PFSK-1 (cell line): ENCODE measurements at regions not wholly inside any gene's neighbourhood (a gene's known extent, or its start where the extent isn't known, plus 50 kb on each side); places are given as distances from the start of the nearest gene placed in this dataset.

Experiments
- FOXP2 ChIP-seq: optimal IDR thresholded peaks from 2 replicates; pipeline ENCODE3; 2011; ENCODE audit warnings: borderline replicate concordance, control low read depth, inconsistent platforms; ENCODE audit not compliant: insufficient read depth; ENCODE audit errors: extremely low read length, extremely low read depth
- POLR2AphosphoS5 ChIP-seq: IDR thresholded peaks from 2 replicates; pipeline ENCODE4 v1.6.1; 2012; ENCODE audit warnings: low read depth, mild to moderate bottlenecking, control low read depth, low read length, moderate library complexity
- REST ChIP-seq, 2 experiments: IDR thresholded peaks; 2 replicates each; pipeline versions ENCODE4 v1.6.1 to v1.8.0; 2011 to 2012; ENCODE audit warnings: low read depth in 2 of 2, low read length in 2 of 2, control low read depth in 1 of 2, inconsistent platforms in 1 of 2, mild to moderate bottlenecking in 1 of 2, moderate library complexity in 1 of 2; ENCODE audit not compliant: insufficient read depth in 1 of 2
- SIN3A ChIP-seq: IDR thresholded peaks from 2 replicates; pipeline ENCODE4 v1.6.1; 2012; ENCODE audit warnings: mild to moderate bottlenecking, low read length, moderate library complexity, borderline replicate concordance; ENCODE audit not compliant: insufficient read depth
- TAF1 ChIP-seq: IDR thresholded peaks from 2 replicates; pipeline ENCODE4 v1.6.1; 2012; ENCODE audit warnings: low read length, control low read depth, borderline replicate concordance; ENCODE audit not compliant: insufficient read depth

GRCh38 chr2:145849466-145849865 is 1329.5 kb upstream of the ZEB2 start:
- TF ChIP-seq TAF1 (no peak), SIN3A (no peak), POLR2AphosphoS5 (no peak)

DNA sequence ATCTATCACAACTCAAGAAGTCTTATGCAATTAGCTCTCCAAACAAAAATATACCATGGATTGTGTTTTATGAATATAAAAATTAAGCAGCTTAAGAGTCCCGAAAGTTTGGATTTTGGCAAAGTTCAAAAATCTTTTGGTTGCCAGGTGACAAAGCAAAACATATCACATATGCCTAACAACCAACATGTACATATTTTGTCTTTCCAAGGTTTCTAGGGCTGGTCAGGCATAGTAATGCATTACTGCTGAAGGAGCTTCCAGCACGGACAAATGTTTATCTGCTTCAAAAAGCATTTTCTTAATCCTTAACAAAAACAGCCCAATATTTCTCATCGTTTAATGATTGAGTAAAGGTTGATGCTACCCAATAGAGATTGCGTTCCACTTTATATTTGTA is 1327.1 kb upstream of the ZEB2 start:
- TF ChIP-seq POLR2AphosphoS5 = no peak
- no peak for TF ChIP-seq REST (IDR thresholded peaks at IDR 0.05; ENCODE audit: insufficient read depth in 1 of 2, low read depth in 2 of 2, low read length in 2 of 2)
- TF ChIP-seq FOXP2 = no peak
- no peak for TF ChIP-seq SIN3A
- no peak for TF ChIP-seq TAF1

DNA sequence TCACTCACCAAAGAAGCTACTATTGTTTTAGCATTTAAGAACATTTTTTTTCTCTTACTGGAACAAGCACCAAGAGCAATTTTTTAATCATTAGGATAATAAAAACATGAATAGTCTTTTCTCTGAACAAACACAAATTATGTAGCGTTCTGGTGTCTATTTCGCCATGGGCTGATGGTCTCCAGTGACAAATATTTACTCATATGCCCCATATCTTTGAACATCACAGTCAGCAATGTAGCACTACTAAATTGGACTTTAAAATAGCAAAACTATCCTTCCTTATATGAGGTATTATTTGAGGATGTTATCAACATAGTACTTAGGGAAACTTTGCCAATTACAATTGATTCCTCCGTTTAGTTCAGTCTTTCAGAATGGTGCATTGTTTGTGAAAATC is 1326.0 kb upstream of the ZEB2 start:
- TF ChIP-seq SIN3A (no peak), FOXP2 (no peak), POLR2AphosphoS5 (no peak), TAF1 (no peak)

DNA sequence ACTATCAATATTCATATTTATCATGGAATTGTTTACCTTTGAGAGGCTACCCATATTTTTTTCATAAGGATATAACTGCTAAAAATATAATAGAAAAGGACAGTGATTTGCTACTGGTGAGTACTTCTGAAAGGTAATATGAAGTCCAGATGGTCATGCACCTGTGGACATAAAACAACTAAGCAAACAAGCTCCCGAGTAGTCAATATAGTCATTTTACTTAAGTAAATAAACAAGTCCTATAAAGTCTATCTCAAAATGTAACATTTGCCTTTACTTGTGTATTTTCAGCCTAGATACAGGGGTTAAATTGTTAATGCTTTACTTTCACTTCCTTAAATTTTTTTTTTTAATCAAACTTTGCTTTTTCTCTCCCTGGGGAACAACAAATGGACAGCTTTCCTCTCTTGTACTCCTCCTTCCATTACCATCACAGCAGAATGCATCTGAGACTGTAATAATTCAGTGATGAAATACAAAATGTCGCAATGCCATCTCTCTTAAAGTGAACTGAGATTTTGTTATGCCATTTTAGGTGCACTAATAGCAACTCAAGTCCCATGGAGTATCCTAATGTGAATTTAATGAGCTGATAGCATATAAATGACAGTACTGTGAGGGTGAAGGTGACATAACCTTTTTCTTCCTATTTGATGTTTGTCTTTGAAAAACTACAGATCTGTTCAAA is 1325.4 kb upstream of the ZEB2 start:
- TF ChIP-seq REST (IDR thresholded peaks at IDR 0.05; ENCODE audit: insufficient read depth in 1 of 2, low read depth in 2 of 2, low read length in 2 of 2) = no peak

DNA sequence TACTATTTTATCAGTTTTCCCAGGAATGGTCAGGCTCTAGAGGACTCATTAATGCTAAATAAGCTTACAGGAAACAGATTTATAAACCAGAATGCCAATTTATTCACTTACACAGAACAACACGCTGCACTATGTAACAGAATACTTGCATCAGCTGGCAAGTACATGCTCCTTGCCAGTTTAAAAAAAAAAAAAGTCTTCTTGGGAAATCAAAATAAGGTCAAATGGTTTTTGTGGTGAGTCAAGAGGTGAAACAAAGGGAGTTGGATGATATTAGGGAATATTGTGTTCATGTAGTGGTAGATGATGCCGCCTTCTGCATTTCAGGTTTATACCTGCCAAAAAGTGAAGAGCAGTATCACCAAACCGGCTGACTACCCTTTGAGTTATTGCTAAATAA is 1322.1 kb upstream of the ZEB2 start:
- TF ChIP-seq FOXP2 = no peak
- no peak for TF ChIP-seq TAF1
- TF ChIP-seq REST (IDR thresholded peaks at IDR 0.05; ENCODE audit: insufficient read depth in 1 of 2, low read depth in 2 of 2, low read length in 2 of 2) = no peak
- TF ChIP-seq SIN3A = no peak
- no peak for TF ChIP-seq POLR2AphosphoS5

- TF ChIP-seq TAF1 (no peak), SIN3A (no peak), POLR2AphosphoS5 (no peak), FOXP2 (no peak), REST (IDR thresholded peaks at IDR 0.05; ENCODE audit: insufficient read depth in 1 of 2, low read depth in 2 of 2, low read length in 2 of 2) (no peak)
These were observed 1317.1 kb upstream of the ZEB2 start for GRCh38 chr2:145836986-145837385.
